Neural cell (in vitro differentiated cells): ENCODE measurements at regions not wholly inside any gene's neighbourhood (a gene's known extent, or its start where the extent isn't known, plus 50 kb on each side); places are given as distances from the start of the nearest gene placed in this dataset.

Experiments
- H2AFZ ChIP-seq: fragments of 200-600, 300-800 bp; sonication (generic), shearing (Covaris generic); 2 replicates; pipeline ENCODE4 v1.6.0; 2014; ENCODE audit warnings: low read depth, mild to moderate bottlenecking, antibody characterized with exemption, low read length, moderate library complexity
- H3F3A ChIP-seq: fragments of 200-600 bp; shearing (Covaris generic); 2 replicates; pipeline ENCODE4 v1.6.1; 2016; ENCODE audit warnings: mild to moderate bottlenecking, moderate library complexity, mixed read lengths, antibody characterized with exemption, low read length; ENCODE audit not compliant: insufficient read depth, poor library complexity, severe bottlenecking
- H3K27ac ChIP-seq: fragments of 200-600, 300-800 bp; sonication (generic), shearing (Covaris generic); 2 replicates; pipeline ENCODE4 v1.5.1; 2014; ENCODE audit warnings: mild to moderate bottlenecking, low read length, moderate library complexity
- H3K27me3 ChIP-seq: fragments of 300-800, 200-600 bp; sonication (generic), shearing (Covaris generic); 2 replicates; pipeline ENCODE4 v1.6.0; 2014; ENCODE audit warnings: mild to moderate bottlenecking, low read depth, low read length, moderate library complexity; ENCODE audit not compliant: insufficient read depth
- H3K36me3 ChIP-seq: fragments of 300-800, 200-600 bp; sonication (generic), shearing (Covaris generic); 2 replicates; pipeline ENCODE4 v1.5.1; 2014; ENCODE audit warnings: mild to moderate bottlenecking, antibody characterized with exemption, low read length, moderate library complexity; ENCODE audit not compliant: insufficient read depth
- H3K4me2 ChIP-seq: fragments of 300-800, 200-600 bp; sonication (generic), shearing (Covaris generic); 2 replicates; pipeline ENCODE4 v1.6.0; 2014; ENCODE audit warnings: mild to moderate bottlenecking, low read length
- H3K4me3 ChIP-seq: fragments of 300-800, 200-600 bp; sonication (generic), shearing (Covaris generic); 2 replicates; pipeline ENCODE4 v1.5.1; 2014; ENCODE audit warnings: mild to moderate bottlenecking, low read length, moderate library complexity
- H3K79me2 ChIP-seq: fragments of 200-600 bp; shearing (Covaris generic); replicated peaks from 2 replicates; pipeline ENCODE4 v1.6.0; 2014; ENCODE audit warnings: mild to moderate bottlenecking, low read length, moderate library complexity; ENCODE audit not compliant: insufficient read depth
- H3K9ac ChIP-seq: fragments of 300-800, 200-600 bp; sonication (generic), shearing (Covaris generic); 2 replicates; pipeline ENCODE4 v1.6.1; 2016; ENCODE audit warnings: mild to moderate bottlenecking, low read length, mixed read lengths
- H3K9me2 ChIP-seq: fragments of 200-600 bp; shearing (Covaris generic); 2 replicates; pipeline ENCODE4 v1.6.1; 2016; ENCODE audit warnings: mild to moderate bottlenecking, low read length, mixed read lengths; ENCODE audit not compliant: insufficient read depth
- H3K9me3 ChIP-seq: fragments of 200-600, 300-800 bp; sonication (generic), shearing (Covaris generic); 2 replicates; pipeline ENCODE4 v1.6.1; 2016; ENCODE audit warnings: mild to moderate bottlenecking, mixed run types, low read length, moderate library complexity, mixed read lengths
- H4K20me1 ChIP-seq: fragments of 200-600 bp; shearing (Covaris generic); 2 replicates; pipeline ENCODE4 v1.6.1; 2016; ENCODE audit warnings: mild to moderate bottlenecking, mixed run types; ENCODE audit not compliant: insufficient read depth
- EP300 ChIP-seq: fragments of 450-650 bp; conservative IDR thresholded peaks from 2 replicates; pipeline ENCODE4 v1.6.1; 2014; ENCODE audit warnings: antibody characterized with exemption, mild to moderate bottlenecking, moderate library complexity; ENCODE audit not compliant: poor library complexity, severe bottlenecking
- EZH2 ChIP-seq: fragments of 200-600, 300-800 bp; shearing (Covaris generic), sonication (generic); IDR thresholded peaks from 2 replicates; pipeline ENCODE4 v1.6.1; 2014; ENCODE audit warnings: antibody characterized with exemption, low read length, borderline replicate concordance, mild to moderate bottlenecking; ENCODE audit not compliant: insufficient read depth, poor library complexity, severe bottlenecking
- MXI1 ChIP-seq: fragments of 450-650 bp; conservative IDR thresholded peaks from 2 replicates; pipeline ENCODE4 v1.6.1; 2014; ENCODE audit warnings: antibody characterized with exemption, mild to moderate bottlenecking; ENCODE audit not compliant: poor library complexity, severe bottlenecking
- POLR2AphosphoS5 ChIP-seq: IDR thresholded peaks from 2 replicates; pipeline ENCODE4 v1.6.1; 2012
- RAD21 ChIP-seq: fragments of 450-650 bp; conservative IDR thresholded peaks from 2 replicates; pipeline ENCODE4 v1.6.1; 2014; ENCODE audit warnings: antibody characterized with exemption, mild to moderate bottlenecking, moderate library complexity
- SMC3 ChIP-seq: fragments of 450-650 bp; conservative IDR thresholded peaks from 2 replicates; pipeline ENCODE4 v1.6.1; 2014; ENCODE audit warnings: antibody characterized with exemption, mild to moderate bottlenecking, moderate library complexity; ENCODE audit not compliant: poor library complexity
- TAF1 ChIP-seq: IDR thresholded peaks from 2 replicates; pipeline ENCODE4 v1.6.1; 2012; ENCODE audit warnings: low read depth
- TF ChIP-seq, protein P1 (sequence below): IDR thresholded peaks from 2 replicates; pipeline ENCODE4 v1.6.1; 2012; ENCODE audit warnings: borderline replicate concordance
- TF ChIP-seq, protein P2 (sequence below): fragments of 450-650 bp; IDR thresholded peaks from 2 replicates; pipeline ENCODE4 v1.5.1; 2014; ENCODE audit warnings: antibody characterized with exemption, mild to moderate bottlenecking, moderate library complexity; ENCODE audit not compliant: poor library complexity, severe bottlenecking

DNA sequence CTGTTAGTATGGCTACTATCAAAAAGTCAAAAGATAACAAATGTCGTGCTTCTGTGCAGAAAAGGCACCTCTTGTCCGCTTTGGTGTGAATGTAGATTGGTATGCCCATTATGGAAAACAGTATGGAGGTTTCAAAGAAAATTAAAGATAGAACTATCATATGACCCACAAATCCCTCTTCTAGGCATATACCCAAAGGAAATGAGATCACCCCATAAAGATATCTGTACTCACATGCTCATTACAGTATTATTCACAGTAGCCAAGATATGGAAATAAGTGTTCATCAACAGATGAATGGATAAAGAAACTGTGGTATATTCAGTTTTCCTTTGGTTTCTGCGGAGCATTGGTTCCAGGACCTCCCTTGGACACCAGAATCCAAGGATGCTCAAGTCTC is 180.5 kb upstream of the PPP1R3A start:
- Histone ChIP-seq H3K9ac (no peak overlapping the region), H3F3A (no peaks in the 10 kb centered on the region), H3K36me3 (no peaks in the 10 kb centered on the region), H4K20me1 (no peaks in the 10 kb centered on the region), H2AFZ (no peak overlapping the region), H3K9me3 (no peaks in the 10 kb centered on the region), H3K4me2 (no peak overlapping the region), H3K27ac (no peak overlapping the region), H3K27me3 (no peaks in the 10 kb centered on the region), H3K9me2 (no peaks in the 10 kb centered on the region), H3K79me2 (no peaks in the 10 kb centered on the region), H3K4me3 (no peak overlapping the region)
- TF ChIP-seq, protein P1, sequence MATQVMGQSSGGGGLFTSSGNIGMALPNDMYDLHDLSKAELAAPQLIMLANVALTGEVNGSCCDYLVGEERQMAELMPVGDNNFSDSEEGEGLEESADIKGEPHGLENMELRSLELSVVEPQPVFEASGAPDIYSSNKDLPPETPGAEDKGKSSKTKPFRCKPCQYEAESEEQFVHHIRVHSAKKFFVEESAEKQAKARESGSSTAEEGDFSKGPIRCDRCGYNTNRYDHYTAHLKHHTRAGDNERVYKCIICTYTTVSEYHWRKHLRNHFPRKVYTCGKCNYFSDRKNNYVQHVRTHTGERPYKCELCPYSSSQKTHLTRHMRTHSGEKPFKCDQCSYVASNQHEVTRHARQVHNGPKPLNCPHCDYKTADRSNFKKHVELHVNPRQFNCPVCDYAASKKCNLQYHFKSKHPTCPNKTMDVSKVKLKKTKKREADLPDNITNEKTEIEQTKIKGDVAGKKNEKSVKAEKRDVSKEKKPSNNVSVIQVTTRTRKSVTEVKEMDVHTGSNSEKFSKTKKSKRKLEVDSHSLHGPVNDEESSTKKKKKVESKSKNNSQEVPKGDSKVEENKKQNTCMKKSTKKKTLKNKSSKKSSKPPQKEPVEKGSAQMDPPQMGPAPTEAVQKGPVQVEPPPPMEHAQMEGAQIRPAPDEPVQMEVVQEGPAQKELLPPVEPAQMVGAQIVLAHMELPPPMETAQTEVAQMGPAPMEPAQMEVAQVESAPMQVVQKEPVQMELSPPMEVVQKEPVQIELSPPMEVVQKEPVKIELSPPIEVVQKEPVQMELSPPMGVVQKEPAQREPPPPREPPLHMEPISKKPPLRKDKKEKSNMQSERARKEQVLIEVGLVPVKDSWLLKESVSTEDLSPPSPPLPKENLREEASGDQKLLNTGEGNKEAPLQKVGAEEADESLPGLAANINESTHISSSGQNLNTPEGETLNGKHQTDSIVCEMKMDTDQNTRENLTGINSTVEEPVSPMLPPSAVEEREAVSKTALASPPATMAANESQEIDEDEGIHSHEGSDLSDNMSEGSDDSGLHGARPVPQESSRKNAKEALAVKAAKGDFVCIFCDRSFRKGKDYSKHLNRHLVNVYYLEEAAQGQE, result no peak
- TF ChIP-seq POLR2AphosphoS5 (no peak), EP300 (no peak), RAD21 (no peak), SMC3 (no peak), EZH2 (no peak), MXI1 (no peak), TAF1 (no peak)
- TF ChIP-seq, protein P2, sequence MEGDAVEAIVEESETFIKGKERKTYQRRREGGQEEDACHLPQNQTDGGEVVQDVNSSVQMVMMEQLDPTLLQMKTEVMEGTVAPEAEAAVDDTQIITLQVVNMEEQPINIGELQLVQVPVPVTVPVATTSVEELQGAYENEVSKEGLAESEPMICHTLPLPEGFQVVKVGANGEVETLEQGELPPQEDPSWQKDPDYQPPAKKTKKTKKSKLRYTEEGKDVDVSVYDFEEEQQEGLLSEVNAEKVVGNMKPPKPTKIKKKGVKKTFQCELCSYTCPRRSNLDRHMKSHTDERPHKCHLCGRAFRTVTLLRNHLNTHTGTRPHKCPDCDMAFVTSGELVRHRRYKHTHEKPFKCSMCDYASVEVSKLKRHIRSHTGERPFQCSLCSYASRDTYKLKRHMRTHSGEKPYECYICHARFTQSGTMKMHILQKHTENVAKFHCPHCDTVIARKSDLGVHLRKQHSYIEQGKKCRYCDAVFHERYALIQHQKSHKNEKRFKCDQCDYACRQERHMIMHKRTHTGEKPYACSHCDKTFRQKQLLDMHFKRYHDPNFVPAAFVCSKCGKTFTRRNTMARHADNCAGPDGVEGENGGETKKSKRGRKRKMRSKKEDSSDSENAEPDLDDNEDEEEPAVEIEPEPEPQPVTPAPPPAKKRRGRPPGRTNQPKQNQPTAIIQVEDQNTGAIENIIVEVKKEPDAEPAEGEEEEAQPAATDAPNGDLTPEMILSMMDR, result no peak

DNA sequence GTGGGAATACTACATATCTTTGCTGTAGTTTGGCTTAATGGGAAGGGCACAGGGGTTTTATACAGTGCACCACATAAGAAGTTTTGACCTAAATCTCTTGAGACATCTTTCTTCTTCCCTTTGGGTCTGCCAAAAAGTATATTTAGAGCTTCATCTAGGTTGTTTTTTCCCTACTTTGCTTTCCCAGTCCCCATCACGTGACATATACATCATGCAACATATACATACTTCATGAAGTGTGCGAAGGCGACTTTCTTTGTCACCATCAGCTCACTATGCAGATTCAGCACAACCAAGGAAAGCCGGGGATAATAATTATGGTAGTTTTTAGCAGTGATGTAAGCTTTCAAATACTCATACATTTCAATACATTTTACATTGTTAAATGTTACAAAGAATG is 177.1 kb upstream of the PPP1R3A start:
- no peak for TF ChIP-seq TAF1
- no peak for TF ChIP-seq SMC3
- TF ChIP-seq EP300, result no peak
- TF ChIP-seq POLR2AphosphoS5, result no peak
- TF ChIP-seq EZH2, result no peak
- no peak for TF ChIP-seq MXI1
- Histone ChIP-seq H3K4me2 (no peak overlapping the region), H3K4me3 (no peak overlapping the region), H4K20me1 (no peaks in the 10 kb centered on the region), H3K36me3 (peaks cover 4% of the 10 kb centered on the region), H3K9me3 (no peaks in the 10 kb centered on the region), H3K27ac (no peak overlapping the region), H3F3A (no peaks in the 10 kb centered on the region), H3K9me2 (no peaks in the 10 kb centered on the region), H3K79me2 (no peaks in the 10 kb centered on the region), H2AFZ (no peak overlapping the region), H3K27me3 (no peaks in the 10 kb centered on the region), H3K9ac (no peak overlapping the region)

DNA sequence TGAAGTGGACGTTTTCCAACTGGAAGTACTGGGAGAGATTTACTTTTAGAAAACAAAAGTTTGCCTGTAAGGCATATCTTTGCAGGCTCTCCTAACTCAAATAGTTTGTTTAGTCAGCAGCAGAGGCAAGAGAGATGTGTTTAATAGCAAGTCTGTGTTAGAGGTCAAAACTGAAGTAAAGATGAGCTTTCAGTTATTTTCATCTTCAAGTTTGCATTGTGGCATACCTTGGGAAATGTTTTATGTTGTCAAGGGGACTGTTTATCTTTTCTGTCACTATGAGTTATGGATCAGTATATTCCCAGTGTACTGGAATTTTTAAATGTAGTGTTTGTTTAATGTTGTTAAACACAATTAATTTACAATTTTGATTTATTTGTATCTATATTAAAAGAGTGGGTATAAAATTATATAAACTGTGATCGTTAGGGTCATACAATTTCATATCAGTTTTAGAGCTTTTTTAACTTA is 169.7 kb upstream of the PPP1R3A start:
- no peaks in the 10 kb centered on the region for H3K79me2 ChIP-seq
- no peak overlapping the region for H3K27ac ChIP-seq
- H4K20me1 ChIP-seq, result no peaks in the 10 kb centered on the region
- H3F3A ChIP-seq, result peaks cover 6% of the 10 kb centered on the region
- peaks cover 63% of the 10 kb centered on the region for H3K27me3 ChIP-seq
- H3K9me3 ChIP-seq, result no peaks in the 10 kb centered on the region
- H3K4me3 ChIP-seq, result peak overlapping the region; percentile 80
- H3K9ac ChIP-seq, result peak overlapping the region; percentile 53
- H2AFZ ChIP-seq, result no peak overlapping the region
- H3K9me2 ChIP-seq, result no peaks in the 10 kb centered on the region
- peak overlapping the region; percentile 21 for H3K4me2 ChIP-seq
- peaks cover 4% of the 10 kb centered on the region for H3K36me3 ChIP-seq
- TF ChIP-seq POLR2AphosphoS5, result no peak
- TF ChIP-seq RAD21, result no peak
- TF ChIP-seq SMC3, result no peak
- TF ChIP-seq, protein P2, result no peak
- TF ChIP-seq EP300, result no peak
- TF ChIP-seq, protein P1, result no peak
- no peak for TF ChIP-seq EZH2
- TF ChIP-seq MXI1, result no peak
- TF ChIP-seq TAF1, result no peak
